ENCODE measurements at regions not wholly inside any gene's neighbourhood (a gene's known extent, or its start where the extent isn't known, plus 50 kb on each side); places are given as distances from the start of the nearest gene placed in this dataset.

GRCh38 chr22:34301569-34301968 lies 381.3 kb upstream of the LARGE1 start (continued):
- TF ChIP-seq, protein P1, sequence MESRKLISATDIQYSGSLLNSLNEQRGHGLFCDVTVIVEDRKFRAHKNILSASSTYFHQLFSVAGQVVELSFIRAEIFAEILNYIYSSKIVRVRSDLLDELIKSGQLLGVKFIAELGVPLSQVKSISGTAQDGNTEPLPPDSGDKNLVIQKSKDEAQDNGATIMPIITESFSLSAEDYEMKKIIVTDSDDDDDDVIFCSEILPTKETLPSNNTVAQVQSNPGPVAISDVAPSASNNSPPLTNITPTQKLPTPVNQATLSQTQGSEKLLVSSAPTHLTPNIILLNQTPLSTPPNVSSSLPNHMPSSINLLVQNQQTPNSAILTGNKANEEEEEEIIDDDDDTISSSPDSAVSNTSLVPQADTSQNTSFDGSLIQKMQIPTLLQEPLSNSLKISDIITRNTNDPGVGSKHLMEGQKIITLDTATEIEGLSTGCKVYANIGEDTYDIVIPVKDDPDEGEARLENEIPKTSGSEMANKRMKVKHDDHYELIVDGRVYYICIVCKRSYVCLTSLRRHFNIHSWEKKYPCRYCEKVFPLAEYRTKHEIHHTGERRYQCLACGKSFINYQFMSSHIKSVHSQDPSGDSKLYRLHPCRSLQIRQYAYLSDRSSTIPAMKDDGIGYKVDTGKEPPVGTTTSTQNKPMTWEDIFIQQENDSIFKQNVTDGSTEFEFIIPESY (IDR thresholded peaks at IDR 0.05; ENCODE audit: extremely low read depth, insufficient replicate concordance, low read length), result no peak
- TF ChIP-seq ZFX (IDR thresholded peaks at IDR 0.05), result no peak
- no peak for TF ChIP-seq CEBPB (IDR thresholded peaks at IDR 0.05; ENCODE audit: low read depth)

- no peaks in the 10 kb centered on the region for H3K4me1 ChIP-seq (ENCODE audit: control insufficient read depth in 1 of 2, insufficient read depth in 2 of 2, low read length in 2 of 2)
- ChIA-PET POLR2A (no interaction called here), RAD21 (ENCODE audit: low non-redundant PET in 1 of 2, low total read pairs in 2 of 2, uncharacterized antibody in 2 of 2, unreplicated experiment in 2 of 2) (no interaction called here), CTCF (no interaction called here)
- no peak overlapping the region for H3K9ac ChIP-seq (ENCODE audit: low read length)
- H3K27me3 ChIP-seq (ENCODE audit: insufficient read depth, low read length), result no peaks in the 10 kb centered on the region
- ATAC-seq (no peak), DNase-seq (ENCODE audit: low read depth, low spot score) (no peak)
- no peak overlapping the region for H3K27ac ChIP-seq (ENCODE audit: low read depth, low read length)
- TF ChIP-seq JUND (IDR thresholded peaks at IDR 0.05) (no peak), SIN3A (IDR thresholded peaks at IDR 0.05; ENCODE audit: low read depth) (no peak), CBX3 (IDR thresholded peaks at IDR 0.05; ENCODE audit: low read depth) (no peak), EZH2 (IDR thresholded peaks at IDR 0.05) (no peak)
- BruUV-seq (replicated peaks), result no TSS peak
- H3K4me2 ChIP-seq (ENCODE audit: low read length), result no peak overlapping the region
- H2AFZ ChIP-seq (ENCODE audit: low read depth, low read length, poor library complexity, severe bottlenecking), result no peak overlapping the region
- H3K9me3 ChIP-seq (ENCODE audit: control insufficient read depth in 1 of 2, insufficient read depth in 1 of 2, low read depth in 1 of 2, low read length in 2 of 2), result peaks cover 16 to 42% of the 10 kb centered on the region in 2 experiments; a peak in 2 of 4 replicates
- intact Hi-C loops (cut with micrococcal nuclease), result no loop called here
- no peaks in the 10 kb centered on the region for H3K36me3 ChIP-seq (ENCODE audit: control insufficient read depth in 1 of 2, insufficient read depth in 2 of 2, low read length in 2 of 2)
- no peaks in the 10 kb centered on the region for H3K9me2 ChIP-seq (ENCODE audit: insufficient read depth)
- H3K79me2 ChIP-seq (ENCODE audit: insufficient read depth, low read length), result no peaks in the 10 kb centered on the region
- no peak overlapping the region for H3K4me3 ChIP-seq (replicated peaks in 1 of 2; ENCODE audit: low read depth in 1 of 2, low read length in 2 of 2)
- no peaks in the 10 kb centered on the region for H4K20me1 ChIP-seq (ENCODE audit: insufficient read depth)
Measured at GRCh38 chr22:34303656-34304055, 383.4 kb upstream of the LARGE1 start.

GRCh38 chr22:34306361-34306760 lies 386.1 kb upstream of the LARGE1 start:
- no peak for TF ChIP-seq CBX3 (IDR thresholded peaks at IDR 0.05; ENCODE audit: low read depth)
- no peak for TF ChIP-seq EGR1 (IDR thresholded peaks at IDR 0.05; ENCODE audit: low read depth)
- no peak for TF ChIP-seq SRF (IDR thresholded peaks at IDR 0.05; ENCODE audit: low read depth)
- Histone ChIP-seq H3K4me1 (ENCODE audit: control insufficient read depth in 1 of 2, insufficient read depth in 2 of 2, low read length in 2 of 2) (no peaks in the 10 kb centered on the region), H3K4me2 (ENCODE audit: low read length) (no peak overlapping the region), H3K4me3 (replicated peaks in 1 of 2; ENCODE audit: low read depth in 1 of 2, low read length in 2 of 2) (no peak overlapping the region), H3K9me2 (ENCODE audit: insufficient read depth) (no peaks in the 10 kb centered on the region), H3K79me2 (ENCODE audit: insufficient read depth, low read length) (no peaks in the 10 kb centered on the region), H3K9ac (ENCODE audit: low read length) (no peak overlapping the region), H2AFZ (ENCODE audit: low read depth, low read length, poor library complexity, severe bottlenecking) (no peak overlapping the region), H3K36me3 (ENCODE audit: control insufficient read depth in 1 of 2, insufficient read depth in 2 of 2, low read length in 2 of 2) (no peaks in the 10 kb centered on the region), H3K27me3 (ENCODE audit: insufficient read depth, low read length) (no peaks in the 10 kb centered on the region), H4K20me1 (ENCODE audit: insufficient read depth) (no peaks in the 10 kb centered on the region), H3K9me3 (ENCODE audit: control insufficient read depth in 1 of 2, insufficient read depth in 1 of 2, low read depth in 1 of 2, low read length in 2 of 2) (peaks cover 19 to 36% of the 10 kb centered on the region in 2 experiments; a peak in 2 of 4 replicates), H3K27ac (ENCODE audit: low read depth, low read length) (no peak overlapping the region)
- intact Hi-C loops (cut with micrococcal nuclease), result no loop called here
- POLR2A ChIA-PET, result no interaction called here
- RAD21 ChIA-PET (ENCODE audit: low non-redundant PET in 1 of 2, low total read pairs in 2 of 2, uncharacterized antibody in 2 of 2, unreplicated experiment in 2 of 2), result no interaction called here
- DNase-seq (ENCODE audit: low read depth, low spot score), result no peak
- no TSS peak for BruUV-seq (replicated peaks)
- CTCF ChIA-PET, result no interaction called here
- no peak for ATAC-seq
